SK-N-SH treated with all-trans-retinoic acid at 6 μM for 48 hours (cell line): ENCODE measurements at regions not wholly inside any gene's neighbourhood (a gene's known extent, or its start where the extent isn't known, plus 50 kb on each side); places are given as distances from the start of the nearest gene placed in this dataset.

ENCODE experiments used
- ATAC-seq: fragments of 200-7000 bp; cut with Tn5 transposase; 3 replicates; pipeline ENCODE4 v1.9.1; 2020; ENCODE audit warnings: mild to moderate bottlenecking, moderate library complexity
- ARNTL ChIP-seq: fragments of 450-650 bp; formaldehyde crosslinking; IDR thresholded peaks from 2 replicates; pipeline ENCODE4 v1.5.0; 2020; ENCODE audit warnings: low read depth, mild to moderate bottlenecking, moderate library complexity, borderline replicate concordance
- CSDC2 ChIP-seq: fragments of 250-450 bp; sonication (Bioruptor Pico); IDR thresholded peaks from 2 replicates; pipeline ENCODE4 v1.5.0; 2020; ENCODE audit warnings: mild to moderate bottlenecking, moderate library complexity
- ESRRG ChIP-seq: fragments of 250-450 bp; sonication (Bioruptor Pico); IDR thresholded peaks from 2 replicates; pipeline ENCODE4 v1.6.1; 2021; ENCODE audit warnings: mild to moderate bottlenecking
- OSR1 ChIP-seq: fragments of 250-450 bp; sonication (Bioruptor Pico); IDR thresholded peaks from 2 replicates; pipeline ENCODE4 v1.8.0; 2022; ENCODE audit warnings: moderate library complexity, mild to moderate bottlenecking, inconsistent platforms
- PPARA ChIP-seq: fragments of 250-450 bp; sonication (Bioruptor Pico); IDR thresholded peaks from 2 replicates; pipeline ENCODE4 v1.5.0; 2020; ENCODE audit warnings: mild to moderate bottlenecking, borderline replicate concordance
- RARB ChIP-seq: fragments of 250-450 bp; sonication (Bioruptor Pico); IDR thresholded peaks from 2 replicates; pipeline ENCODE4 v1.8.0; 2021; ENCODE audit warnings: mild to moderate bottlenecking, moderate library complexity
- TCF4 ChIP-seq: fragments of 250-450 bp; sonication (Bioruptor Pico); IDR thresholded peaks from 2 replicates; pipeline ENCODE4 v1.8.0; 2021; ENCODE audit warnings: mild to moderate bottlenecking, moderate library complexity, borderline replicate concordance
- ZFP3 ChIP-seq: fragments of 250-450 bp; sonication (Bioruptor Pico); IDR thresholded peaks from 2 replicates; pipeline ENCODE4 v1.5.0; 2020; ENCODE audit warnings: mild to moderate bottlenecking, moderate library complexity
- ZFP30 ChIP-seq: fragments of 450-650 bp; formaldehyde crosslinking; IDR thresholded peaks from 2 replicates; pipeline ENCODE4 v1.5.0; 2022; ENCODE audit warnings: mild to moderate bottlenecking, moderate library complexity
- ZNF565 ChIP-seq: fragments of 450-650 bp; formaldehyde crosslinking; conservative IDR thresholded peaks from 2 replicates; pipeline ENCODE4 v1.5.0; 2020; ENCODE audit warnings: low read depth, mild to moderate bottlenecking, moderate library complexity
- ZNF70 ChIP-seq: fragments of 450-650 bp; formaldehyde crosslinking; IDR thresholded peaks from 2 replicates; pipeline ENCODE4 v1.5.0; 2020; ENCODE audit warnings: mild to moderate bottlenecking, moderate library complexity
- TF ChIP-seq, protein P1 (sequence below): fragments of 250-450 bp; sonication (Bioruptor Pico); IDR thresholded peaks from 2 replicates; pipeline ENCODE4 v1.5.0; 2020; ENCODE audit warnings: mild to moderate bottlenecking, moderate library complexity
- TF ChIP-seq, protein P2 (sequence below): fragments of 250-450 bp; sonication (Bioruptor Pico); IDR thresholded peaks from 2 replicates; pipeline ENCODE4 v1.8.0; 2020; ENCODE audit warnings: mild to moderate bottlenecking, moderate library complexity, borderline replicate concordance
- TF ChIP-seq, protein P3 (sequence below): fragments of 250-450 bp; sonication (Bioruptor Pico); IDR thresholded peaks from 2 replicates; pipeline ENCODE4 v1.8.0; 2021; ENCODE audit warnings: low read depth, mild to moderate bottlenecking, moderate library complexity, borderline replicate concordance
- TF ChIP-seq, protein P4 (sequence below): fragments of 250-450 bp; sonication (Bioruptor Pico); IDR thresholded peaks from 2 replicates; pipeline ENCODE4 v1.5.1; 2021; ENCODE audit warnings: mild to moderate bottlenecking, moderate library complexity

DNA sequence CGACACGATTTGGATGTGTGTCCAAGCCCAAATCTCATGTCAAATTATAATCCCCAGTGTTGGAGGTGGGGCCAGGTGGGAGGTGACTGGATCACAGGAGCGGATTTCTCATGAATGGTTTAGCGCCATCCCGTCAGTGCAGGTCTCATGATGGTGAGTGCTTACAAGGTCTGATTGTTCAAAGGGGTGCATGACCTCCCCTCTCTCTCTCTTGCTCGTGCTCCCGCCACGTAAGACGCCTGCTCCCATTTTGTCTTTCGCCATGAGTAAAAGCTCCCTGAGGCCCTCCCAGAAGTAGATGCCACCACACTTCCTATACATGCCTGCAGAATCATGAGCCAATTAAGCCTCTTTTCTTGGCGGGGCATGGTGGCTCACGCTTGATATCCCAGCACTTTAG, 71.5 kb upstream of the NANOS1 start:
- ATAC-seq: no peak

DNA sequence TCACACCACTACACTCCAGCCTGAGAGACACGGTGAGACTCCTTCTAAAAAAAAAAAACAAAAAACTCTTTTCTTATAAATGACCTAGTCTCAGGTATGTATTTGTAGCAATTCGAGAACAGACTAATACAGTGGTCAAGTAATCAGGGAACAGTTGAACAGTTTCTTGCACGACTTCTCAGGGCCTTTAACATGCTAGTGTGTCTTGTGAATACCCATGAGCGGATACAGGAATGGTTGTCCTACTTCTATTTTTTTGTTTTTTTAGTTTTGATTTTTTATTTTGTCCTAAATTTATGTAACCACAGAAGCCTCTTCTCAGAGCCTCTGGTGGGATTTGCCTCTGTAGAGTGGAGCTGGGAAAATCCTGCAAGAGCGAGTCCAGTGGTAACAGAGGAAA, 71.0 kb upstream of the NANOS1 start:
- TF ChIP-seq ZNF70 (no peak), ARNTL (CRISPR knock-in tag) (no peak)
- TF ChIP-seq, protein P1, sequence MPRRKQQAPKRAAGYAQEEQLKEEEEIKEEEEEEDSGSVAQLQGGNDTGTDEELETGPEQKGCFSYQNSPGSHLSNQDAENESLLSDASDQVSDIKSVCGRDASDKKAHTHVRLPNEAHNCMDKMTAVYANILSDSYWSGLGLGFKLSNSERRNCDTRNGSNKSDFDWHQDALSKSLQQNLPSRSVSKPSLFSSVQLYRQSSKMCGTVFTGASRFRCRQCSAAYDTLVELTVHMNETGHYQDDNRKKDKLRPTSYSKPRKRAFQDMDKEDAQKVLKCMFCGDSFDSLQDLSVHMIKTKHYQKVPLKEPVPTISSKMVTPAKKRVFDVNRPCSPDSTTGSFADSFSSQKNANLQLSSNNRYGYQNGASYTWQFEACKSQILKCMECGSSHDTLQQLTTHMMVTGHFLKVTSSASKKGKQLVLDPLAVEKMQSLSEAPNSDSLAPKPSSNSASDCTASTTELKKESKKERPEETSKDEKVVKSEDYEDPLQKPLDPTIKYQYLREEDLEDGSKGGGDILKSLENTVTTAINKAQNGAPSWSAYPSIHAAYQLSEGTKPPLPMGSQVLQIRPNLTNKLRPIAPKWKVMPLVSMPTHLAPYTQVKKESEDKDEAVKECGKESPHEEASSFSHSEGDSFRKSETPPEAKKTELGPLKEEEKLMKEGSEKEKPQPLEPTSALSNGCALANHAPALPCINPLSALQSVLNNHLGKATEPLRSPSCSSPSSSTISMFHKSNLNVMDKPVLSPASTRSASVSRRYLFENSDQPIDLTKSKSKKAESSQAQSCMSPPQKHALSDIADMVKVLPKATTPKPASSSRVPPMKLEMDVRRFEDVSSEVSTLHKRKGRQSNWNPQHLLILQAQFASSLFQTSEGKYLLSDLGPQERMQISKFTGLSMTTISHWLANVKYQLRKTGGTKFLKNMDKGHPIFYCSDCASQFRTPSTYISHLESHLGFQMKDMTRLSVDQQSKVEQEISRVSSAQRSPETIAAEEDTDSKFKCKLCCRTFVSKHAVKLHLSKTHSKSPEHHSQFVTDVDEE (CRISPR knock-in tag): no peak
- TF ChIP-seq, protein P2, sequence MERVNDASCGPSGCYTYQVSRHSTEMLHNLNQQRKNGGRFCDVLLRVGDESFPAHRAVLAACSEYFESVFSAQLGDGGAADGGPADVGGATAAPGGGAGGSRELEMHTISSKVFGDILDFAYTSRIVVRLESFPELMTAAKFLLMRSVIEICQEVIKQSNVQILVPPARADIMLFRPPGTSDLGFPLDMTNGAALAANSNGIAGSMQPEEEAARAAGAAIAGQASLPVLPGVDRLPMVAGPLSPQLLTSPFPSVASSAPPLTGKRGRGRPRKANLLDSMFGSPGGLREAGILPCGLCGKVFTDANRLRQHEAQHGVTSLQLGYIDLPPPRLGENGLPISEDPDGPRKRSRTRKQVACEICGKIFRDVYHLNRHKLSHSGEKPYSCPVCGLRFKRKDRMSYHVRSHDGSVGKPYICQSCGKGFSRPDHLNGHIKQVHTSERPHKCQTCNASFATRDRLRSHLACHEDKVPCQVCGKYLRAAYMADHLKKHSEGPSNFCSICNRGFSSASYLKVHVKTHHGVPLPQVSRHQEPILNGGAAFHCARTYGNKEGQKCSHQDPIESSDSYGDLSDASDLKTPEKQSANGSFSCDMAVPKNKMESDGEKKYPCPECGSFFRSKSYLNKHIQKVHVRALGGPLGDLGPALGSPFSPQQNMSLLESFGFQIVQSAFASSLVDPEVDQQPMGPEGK (CRISPR knock-in tag): no peak
- no peak for ATAC-seq

More for the DNA sequence above, 71.5 kb upstream of the NANOS1 start:
- no peak for TF ChIP-seq ZNF70
- TF ChIP-seq ESRRG (CRISPR knock-in tag): no peak
- TF ChIP-seq OSR1 (CRISPR knock-in tag): no peak
- no peak for TF ChIP-seq CSDC2 (CRISPR knock-in tag)
- TF ChIP-seq ZNF565 (CRISPR knock-in tag): no peak
- no peak for TF ChIP-seq ZFP3 (CRISPR knock-in tag)
- no peak for TF ChIP-seq ZFP30 (CRISPR knock-in tag)
- TF ChIP-seq, protein P3, sequence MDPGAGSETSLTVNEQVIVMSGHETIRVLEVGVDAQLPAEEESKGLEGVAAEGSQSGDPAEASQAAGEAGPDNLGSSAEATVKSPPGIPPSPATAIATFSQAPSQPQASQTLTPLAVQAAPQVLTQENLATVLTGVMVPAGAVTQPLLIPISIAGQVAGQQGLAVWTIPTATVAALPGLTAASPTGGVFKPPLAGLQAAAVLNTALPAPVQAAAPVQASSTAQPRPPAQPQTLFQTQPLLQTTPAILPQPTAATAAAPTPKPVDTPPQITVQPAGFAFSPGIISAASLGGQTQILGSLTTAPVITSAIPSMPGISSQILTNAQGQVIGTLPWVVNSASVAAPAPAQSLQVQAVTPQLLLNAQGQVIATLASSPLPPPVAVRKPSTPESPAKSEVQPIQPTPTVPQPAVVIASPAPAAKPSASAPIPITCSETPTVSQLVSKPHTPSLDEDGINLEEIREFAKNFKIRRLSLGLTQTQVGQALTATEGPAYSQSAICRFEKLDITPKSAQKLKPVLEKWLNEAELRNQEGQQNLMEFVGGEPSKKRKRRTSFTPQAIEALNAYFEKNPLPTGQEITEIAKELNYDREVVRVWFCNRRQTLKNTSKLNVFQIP (CRISPR knock-in tag): no peak
- no peak for TF ChIP-seq RARB (CRISPR knock-in tag)

DNA sequence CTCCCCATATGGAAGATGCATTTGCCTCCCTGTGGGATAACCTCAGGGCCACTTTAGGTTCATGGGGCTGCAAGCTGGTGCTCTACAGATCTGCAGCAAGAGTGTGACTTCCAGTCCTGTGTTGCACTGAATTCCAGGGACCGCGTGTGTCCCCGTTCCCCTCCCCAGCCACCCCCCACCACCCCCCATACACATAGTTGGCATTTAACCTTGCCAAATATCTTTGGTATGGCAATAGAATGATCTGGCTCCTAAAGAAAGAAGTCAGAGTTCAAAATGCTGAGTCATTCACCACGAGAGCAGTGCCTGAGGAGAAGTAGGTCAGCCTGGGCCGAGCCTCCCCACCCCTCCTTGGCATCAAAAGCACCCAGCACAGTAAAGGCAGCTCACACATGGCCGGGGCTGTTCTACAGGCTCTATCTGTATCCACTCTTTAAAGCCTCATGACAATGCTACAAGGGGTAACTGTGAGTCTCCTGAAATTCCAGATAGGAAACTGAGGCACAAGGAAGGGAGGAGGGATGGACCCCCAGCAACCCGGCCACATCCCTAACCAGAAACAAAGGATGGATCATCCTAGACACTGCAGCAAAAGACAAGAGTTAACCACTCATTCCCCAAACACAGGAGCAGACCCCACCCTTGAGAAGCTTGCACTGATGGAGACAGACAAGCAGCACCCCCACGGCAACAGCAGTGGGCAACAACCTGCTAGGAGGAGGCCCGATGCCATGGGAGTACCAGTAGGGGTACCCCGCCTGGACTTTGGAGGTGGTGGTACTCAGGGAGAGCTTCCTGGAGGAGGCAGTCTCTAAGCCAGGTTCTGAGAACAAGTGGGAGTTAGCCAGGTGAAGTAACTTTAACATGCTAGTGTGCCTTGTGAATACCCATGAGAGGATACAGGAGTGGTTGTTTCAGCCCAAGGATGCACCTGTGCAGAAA, 70.3 kb upstream of the NANOS1 start:
- TF ChIP-seq PPARA (no peak), RARB (CRISPR knock-in tag) (no peak), TCF4 (CRISPR knock-in tag) (no peak), ZNF70 (no peak), OSR1 (CRISPR knock-in tag) (no peak), ARNTL (CRISPR knock-in tag) (no peak)
- TF ChIP-seq, protein P4, sequence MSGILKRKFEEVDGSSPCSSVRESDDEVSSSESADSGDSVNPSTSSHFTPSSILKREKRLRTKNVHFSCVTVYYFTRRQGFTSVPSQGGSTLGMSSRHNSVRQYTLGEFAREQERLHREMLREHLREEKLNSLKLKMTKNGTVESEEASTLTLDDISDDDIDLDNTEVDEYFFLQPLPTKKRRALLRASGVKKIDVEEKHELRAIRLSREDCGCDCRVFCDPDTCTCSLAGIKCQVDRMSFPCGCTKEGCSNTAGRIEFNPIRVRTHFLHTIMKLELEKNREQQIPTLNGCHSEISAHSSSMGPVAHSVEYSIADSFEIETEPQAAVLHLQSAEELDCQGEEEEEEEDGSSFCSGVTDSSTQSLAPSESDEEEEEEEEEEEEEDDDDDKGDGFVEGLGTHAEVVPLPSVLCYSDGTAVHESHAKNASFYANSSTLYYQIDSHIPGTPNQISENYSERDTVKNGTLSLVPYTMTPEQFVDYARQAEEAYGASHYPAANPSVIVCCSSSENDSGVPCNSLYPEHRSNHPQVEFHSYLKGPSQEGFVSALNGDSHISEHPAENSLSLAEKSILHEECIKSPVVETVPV: no peak
- TF ChIP-seq, protein P2 (CRISPR knock-in tag): no peak
- ATAC-seq: peak; percentile 75
